SH-SY5Y (cell line): ENCODE measurements at regions not wholly inside any gene's neighbourhood (a gene's known extent, or its start where the extent isn't known, plus 50 kb on each side); places are given as distances from the start of the nearest gene placed in this dataset.

Source experiments
- GATA2 ChIP-seq: IDR thresholded peaks from 2 replicates; pipeline ENCODE4 v1.6.1; 2011; ENCODE audit warnings: mild to moderate bottlenecking, low read depth, low read length
- GATA3 ChIP-seq: IDR thresholded peaks from 2 replicates; pipeline ENCODE4 v1.6.1; 2011; ENCODE audit warnings: low read depth, mild to moderate bottlenecking, low read length, moderate library complexity

DNA sequence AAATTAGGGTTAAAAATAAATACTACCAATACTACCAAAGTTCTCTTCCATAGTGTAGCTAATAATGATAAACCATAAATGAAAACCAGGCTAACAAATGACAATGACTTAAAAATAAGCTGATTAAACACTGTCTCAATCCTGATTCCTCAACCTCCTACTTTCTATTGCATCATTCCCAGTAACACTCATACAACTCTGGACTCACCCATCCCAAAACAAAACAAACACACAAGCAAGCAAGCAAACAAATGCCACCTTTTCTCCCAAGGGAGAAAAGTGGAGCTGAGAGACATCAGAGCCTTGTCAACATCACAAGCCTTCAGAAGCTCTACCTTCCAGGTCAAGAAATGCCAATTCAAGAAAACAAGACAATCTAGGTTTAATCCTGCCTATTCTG lies 620.7 kb downstream of the NYAP2 start:
- no peak for TF ChIP-seq GATA3
- no peak for TF ChIP-seq GATA2
